HUES64 (cell line): ENCODE measurements at regions not wholly inside any gene's neighbourhood (a gene's known extent, or its start where the extent isn't known, plus 50 kb on each side); places are given as distances from the start of the nearest gene placed in this dataset.
"Not testable (repeated sequence)": the region's sequence is repeated elsewhere in the genome, so short reads cannot be mapped to it uniquely, and the experiment has no call there.

ENCODE experiments used
- H3K27ac ChIP-seq: 2 replicates; pipeline ENCODE4 v1.7.0; 2013; ENCODE audit warnings: low read depth, low read length, inconsistent platforms
- H3K27me3 ChIP-seq: 2 replicates; pipeline ENCODE4 v1.6.1; 2013; ENCODE audit warnings: mild to moderate bottlenecking, low read length; ENCODE audit not compliant: insufficient read depth
- H3K36me3 ChIP-seq: 2 replicates; pipeline ENCODE4 v1.6.1; 2013; ENCODE audit warnings: mild to moderate bottlenecking, low read length; ENCODE audit not compliant: insufficient read depth
- H3K4me1 ChIP-seq: 2 replicates; pipeline ENCODE4 v1.6.1; 2013; ENCODE audit warnings: mild to moderate bottlenecking, low read length, moderate library complexity; ENCODE audit not compliant: insufficient read depth
- H3K4me3 ChIP-seq: 2 replicates; pipeline ENCODE4 v1.5.1; 2013; ENCODE audit warnings: mild to moderate bottlenecking, low read length, moderate library complexity
- H3K9ac ChIP-seq: 2 replicates; pipeline ENCODE4 v1.6.1; 2013; ENCODE audit warnings: mild to moderate bottlenecking, low read depth, low read length
- H3K9me3 ChIP-seq: 2 replicates; pipeline ENCODE4 v1.6.1; 2013; ENCODE audit warnings: low read depth, low read length; ENCODE audit not compliant: insufficient read depth
- WGBS: fragments of 150-250, 120-280 bp; methylation state at CpG from one replicate; pipeline ENCODE4 v1.1.7; 2013; ENCODE audit warnings: missing lambda C conversion rate; 5-methylcytosine and 5-hydroxymethylcytosine counted together

DNA sequence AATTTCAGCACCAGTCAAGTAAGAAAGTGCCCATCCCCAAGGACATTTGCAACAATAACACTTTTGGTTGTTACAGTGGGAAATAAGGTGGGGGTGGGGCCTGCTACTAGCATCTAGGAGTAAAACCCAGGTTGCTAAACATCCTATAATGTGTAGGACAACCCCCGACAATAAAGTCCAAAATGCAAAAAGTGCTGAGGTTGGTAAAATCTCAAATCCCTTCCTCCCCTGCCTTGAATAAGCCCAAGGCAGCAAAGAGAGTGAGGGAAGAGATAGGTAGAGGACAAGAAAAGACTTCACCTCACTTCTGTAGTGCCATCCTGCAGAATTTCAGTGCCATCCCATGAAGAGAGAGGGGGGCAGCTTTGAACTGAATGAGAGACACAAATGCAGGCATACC lies 117.5 kb upstream of the NIPBL start:
- WGBS = 100% methylated on average over 1 of the region's 1 CpG
- Histone ChIP-seq H3K27me3 (no peaks in the 10 kb centered on the region), H3K4me3 (no peak overlapping the region), H3K36me3 (no peaks in the 10 kb centered on the region), H3K9ac (no peak overlapping the region), H3K27ac (no peak overlapping the region), H3K9me3 (no peaks in the 10 kb centered on the region), H3K4me1 (no peaks in the 10 kb centered on the region)

DNA sequence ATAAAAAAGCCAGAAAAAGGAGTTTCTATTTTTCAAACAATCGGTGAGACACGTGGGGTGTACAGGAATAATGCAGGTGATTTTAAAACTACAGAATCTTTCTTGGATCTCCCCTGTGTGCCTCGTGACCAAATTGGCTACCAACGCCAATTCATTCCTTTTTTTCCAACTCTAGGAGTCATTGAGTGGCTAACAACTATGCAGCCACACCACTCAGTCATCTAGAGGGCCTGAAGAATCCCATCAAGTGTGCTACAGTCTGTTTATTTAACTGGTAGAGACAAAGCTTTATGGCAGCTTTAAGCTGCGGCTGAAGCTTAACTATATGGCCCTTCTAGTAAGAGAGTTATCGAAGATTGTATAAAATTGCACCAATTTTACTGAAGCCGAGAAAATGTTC lies 113.1 kb upstream of the NIPBL start:
- H3K9ac ChIP-seq = no peak overlapping the region
- H3K27ac ChIP-seq = no peak overlapping the region
- WGBS = 87% methylated on average over 7 of the region's 7 CpGs

DNA sequence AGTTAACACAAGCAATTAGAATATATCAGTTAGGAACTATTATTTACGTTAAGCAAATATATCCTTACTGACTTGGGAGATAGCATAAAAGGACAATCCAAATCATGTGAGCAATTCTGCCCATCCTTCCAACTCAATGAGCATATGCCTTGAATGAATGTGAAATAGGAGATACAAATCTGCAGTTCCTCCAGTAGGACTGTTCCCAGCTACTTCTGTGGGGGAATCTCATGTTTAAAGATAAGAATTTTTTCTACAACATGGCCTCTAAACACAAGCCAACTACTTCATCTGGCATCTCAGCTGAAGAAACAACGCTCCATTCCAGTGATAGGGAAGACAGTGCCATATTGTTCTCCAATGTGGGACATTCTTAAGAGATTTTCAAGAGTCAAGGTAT lies 110.7 kb upstream of the NIPBL start:
- no peaks in the 10 kb centered on the region for H3K4me1 ChIP-seq
- H3K9ac ChIP-seq = no peak overlapping the region
- H3K4me3 ChIP-seq = no peak overlapping the region
- H3K27ac ChIP-seq = no peak overlapping the region
- H3K9me3 ChIP-seq = no peaks in the 10 kb centered on the region
- WGBS = 90% methylated on average over 2 of the region's 2 CpGs
- H3K27me3 ChIP-seq = no peaks in the 10 kb centered on the region
- H3K36me3 ChIP-seq = no peaks in the 10 kb centered on the region

More for the DNA sequence above, 113.1 kb upstream of the NIPBL start:
- no peaks in the 10 kb centered on the region for H3K27me3 ChIP-seq
- no peak overlapping the region for H3K4me3 ChIP-seq
- H3K9me3 ChIP-seq = no peaks in the 10 kb centered on the region
- H3K4me1 ChIP-seq = no peaks in the 10 kb centered on the region
- H3K36me3 ChIP-seq = no peaks in the 10 kb centered on the region

DNA sequence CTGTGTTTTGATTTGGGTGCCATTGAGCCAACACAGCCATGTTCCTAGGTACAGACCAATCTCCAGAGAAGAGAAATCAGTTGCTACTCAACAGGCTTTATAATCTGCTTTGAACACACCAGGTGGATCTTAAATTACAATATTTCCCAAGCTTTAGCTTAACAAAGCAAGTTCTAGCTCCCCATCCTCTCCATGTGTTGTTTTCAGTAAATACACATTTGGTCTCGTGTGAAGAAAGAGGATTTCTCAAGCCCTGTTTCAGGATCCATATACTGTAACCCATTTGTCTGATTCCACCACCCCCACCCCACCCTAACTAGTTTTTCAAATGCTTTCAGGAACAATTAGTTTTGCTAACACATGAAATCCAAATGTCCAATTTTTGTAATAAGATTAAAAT lies 109.6 kb upstream of the NIPBL start:
- Histone ChIP-seq H3K4me3 (no peak overlapping the region), H3K27ac (no peak overlapping the region), H3K4me1 (no peaks in the 10 kb centered on the region), H3K9me3 (no peaks in the 10 kb centered on the region), H3K9ac (no peak overlapping the region), H3K27me3 (no peaks in the 10 kb centered on the region), H3K36me3 (no peaks in the 10 kb centered on the region)
- 94% methylated on average over 1 of the region's 1 CpG for WGBS

DNA sequence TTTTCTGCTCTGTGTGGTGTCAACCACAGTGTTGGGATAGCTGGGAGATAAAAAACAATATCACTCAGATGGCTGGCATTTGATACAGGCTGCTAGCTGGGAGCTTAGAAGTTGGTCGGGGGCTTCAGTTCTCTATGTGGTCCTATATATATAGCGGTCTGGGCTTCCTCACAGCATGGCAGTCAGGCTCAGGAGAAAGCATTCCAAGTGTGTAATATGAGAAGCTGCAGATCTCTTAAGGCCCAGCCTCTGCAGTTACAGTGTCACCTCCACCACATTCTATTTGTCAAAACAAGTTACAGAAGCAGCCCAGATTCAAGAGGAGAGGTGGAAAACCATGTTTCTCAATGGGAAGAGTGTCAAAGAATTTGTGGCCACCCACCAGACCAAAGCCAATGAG lies 108.1 kb upstream of the NIPBL start:
- Histone ChIP-seq H3K27ac (no peak overlapping the region), H3K4me3 (no peak overlapping the region), H3K4me1 (no peaks in the 10 kb centered on the region), H3K9me3 (no peaks in the 10 kb centered on the region), H3K27me3 (no peaks in the 10 kb centered on the region), H3K9ac (no peak overlapping the region), H3K36me3 (no peaks in the 10 kb centered on the region)
- 91% methylated on average over 2 of the region's 2 CpGs for whole genome bisulfite sequencing

DNA sequence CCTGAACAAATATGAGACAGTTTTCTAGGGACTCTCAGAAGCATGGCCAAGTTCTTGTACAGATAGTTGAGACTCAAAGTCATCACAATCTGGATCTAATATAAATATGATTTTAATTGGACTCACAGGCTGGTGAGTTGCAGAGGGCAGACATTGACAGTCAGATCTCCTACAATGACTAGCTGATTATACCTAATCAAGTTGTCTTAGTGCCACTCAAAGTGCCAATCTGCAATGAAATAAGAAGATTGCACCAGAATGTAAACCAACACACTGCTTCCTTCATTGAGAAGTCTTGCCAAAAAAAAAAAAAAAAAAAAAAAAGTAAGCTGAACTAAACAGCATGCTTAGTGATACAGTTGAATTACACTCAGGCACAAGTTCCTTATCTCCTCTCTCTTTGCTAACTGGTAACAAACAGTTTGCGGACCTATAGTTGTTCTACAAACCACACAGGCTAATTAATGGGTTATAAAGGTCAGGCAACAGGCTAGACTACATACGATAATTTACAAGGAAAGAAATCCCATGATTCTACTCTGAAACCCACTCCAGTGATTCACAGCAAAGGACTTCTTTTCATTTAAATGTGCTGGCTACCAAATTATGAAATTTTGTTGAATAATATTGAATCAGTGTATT lies 107.3 kb upstream of the NIPBL start:
- H3K9me3 ChIP-seq = no peaks in the 10 kb centered on the region
- no peak overlapping the region for H3K4me3 ChIP-seq
- no peaks in the 10 kb centered on the region for H3K27me3 ChIP-seq
- 91% methylated on average over 2 of the region's 2 CpGs for WGBS
- H3K4me1 ChIP-seq = no peaks in the 10 kb centered on the region
- H3K9ac ChIP-seq = no peak overlapping the region
- H3K27ac ChIP-seq = no peak overlapping the region
- H3K36me3 ChIP-seq = no peaks in the 10 kb centered on the region

DNA sequence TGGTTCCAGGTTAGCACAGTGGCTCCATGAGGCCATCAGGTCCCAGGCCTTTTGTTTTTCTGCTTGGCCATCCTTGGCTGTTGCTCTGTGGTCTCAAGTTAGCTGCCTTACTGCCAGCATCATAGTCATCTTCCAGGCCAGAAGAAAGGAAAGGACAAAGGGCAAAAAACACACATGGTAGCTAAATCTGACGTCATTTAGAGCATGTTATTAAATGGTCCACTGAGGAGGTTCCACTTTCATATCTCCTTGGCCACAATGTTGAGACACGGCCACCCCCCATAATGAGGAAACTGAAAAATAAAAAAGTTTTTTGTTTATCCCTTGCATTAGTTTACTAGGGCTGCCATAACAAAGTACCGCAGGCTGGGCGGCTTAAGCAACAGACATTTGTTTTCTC lies 106.4 kb upstream of the NIPBL start:
- H3K9ac ChIP-seq = no peak overlapping the region
- 97% methylated on average over 3 of the region's 4 CpGs for WGBS
- H3K27me3 ChIP-seq = no peaks in the 10 kb centered on the region

DNA sequence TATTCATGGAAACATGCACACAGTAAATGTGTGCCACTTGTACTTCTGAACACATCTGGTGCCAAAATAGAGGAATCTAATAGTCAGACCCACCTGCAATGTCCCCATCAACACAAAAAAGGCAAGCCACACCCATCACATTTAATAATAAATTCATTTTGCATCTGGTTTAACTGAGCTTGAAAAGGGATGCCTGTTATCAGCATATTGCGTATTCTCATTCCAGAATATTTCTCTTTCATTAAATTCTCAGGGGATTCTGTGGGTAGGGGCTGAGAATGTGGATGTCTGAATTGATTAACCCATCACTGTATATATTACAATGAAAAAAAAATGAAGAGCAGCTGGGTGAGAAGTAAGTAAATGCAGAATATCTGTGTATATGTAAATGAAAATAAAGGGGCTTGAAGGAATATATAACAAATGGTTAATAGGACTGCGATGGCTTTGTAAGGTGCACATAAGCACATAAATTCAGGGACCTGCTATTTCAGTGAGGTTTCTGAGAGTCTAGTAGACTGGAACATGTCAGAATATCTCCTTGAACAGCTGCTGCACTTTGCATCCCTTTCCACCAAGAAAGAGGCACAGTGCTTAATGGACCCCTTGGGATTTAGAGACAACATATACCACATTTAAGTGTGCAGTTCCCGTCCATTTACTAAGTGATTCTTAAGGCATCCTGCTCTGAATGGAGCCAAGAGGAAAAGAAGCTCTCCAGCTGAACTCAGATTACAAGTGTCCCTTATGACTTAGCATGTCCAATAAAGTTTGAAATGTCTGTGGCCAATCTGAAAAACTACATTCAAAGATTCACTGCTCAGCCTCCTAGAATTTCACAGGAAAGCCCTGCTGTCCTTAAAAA lies 104.1 kb upstream of the NIPBL start:
- Histone ChIP-seq H3K4me3 (no peak overlapping the region), H3K9me3 (no peaks in the 10 kb centered on the region), H3K36me3 (no peaks in the 10 kb centered on the region), H3K27ac (no peak overlapping the region), H3K27me3 (no peaks in the 10 kb centered on the region), H3K4me1 (no peaks in the 10 kb centered on the region), H3K9ac (no peak overlapping the region)
- WGBS = 99% methylated on average over 2 of the region's 3 CpGs

More for the DNA sequence above, 106.4 kb upstream of the NIPBL start:
- Histone ChIP-seq H3K27ac (no peak overlapping the region), H3K4me3 (no peak overlapping the region), H3K36me3 (no peaks in the 10 kb centered on the region), H3K4me1 (no peaks in the 10 kb centered on the region), H3K9me3 (no peaks in the 10 kb centered on the region)

DNA sequence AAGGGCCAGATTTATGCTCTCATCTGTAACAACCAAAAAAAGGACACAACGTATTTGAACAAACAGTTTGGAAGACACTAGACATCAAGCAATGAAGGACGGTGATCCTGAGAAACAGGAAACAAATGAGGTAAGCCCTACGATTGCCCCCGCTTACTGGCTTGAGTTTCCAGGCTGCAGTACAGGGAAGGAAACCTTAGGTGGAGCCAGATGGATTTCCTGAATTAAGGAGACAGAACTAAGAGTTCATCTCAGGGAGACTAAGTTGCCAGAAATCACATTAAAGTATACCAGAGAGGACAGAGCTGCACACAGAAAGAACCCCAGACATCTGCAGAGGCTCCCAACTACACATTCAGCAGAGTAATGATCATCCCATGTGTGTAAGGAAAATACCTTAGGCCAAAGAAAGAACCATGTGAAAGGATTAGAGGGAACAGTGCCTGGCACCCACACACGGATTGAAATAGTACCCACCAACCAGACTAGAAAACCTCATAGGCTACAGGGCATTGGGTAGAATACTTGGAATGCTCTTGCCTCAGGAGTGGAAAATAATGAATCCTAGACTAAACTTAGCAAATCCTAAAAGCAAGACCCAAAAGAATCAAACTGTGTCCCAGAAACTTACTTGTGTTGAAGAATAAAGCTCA lies 99.3 kb upstream of the NIPBL start:
- Histone ChIP-seq H3K9ac (no peak overlapping the region), H3K27ac (no peak overlapping the region), H3K27me3 (no peaks in the 10 kb centered on the region), H3K36me3 (no peaks in the 10 kb centered on the region), H3K4me1 (no peaks in the 10 kb centered on the region), H3K9me3 (0 out of 2 replicates have a peak, but pooled peaks cover 4% of the 10 kb centered on the region), H3K4me3 (no peak overlapping the region)
- WGBS = 30% methylated on average over 4 of the region's 5 CpGs

DNA sequence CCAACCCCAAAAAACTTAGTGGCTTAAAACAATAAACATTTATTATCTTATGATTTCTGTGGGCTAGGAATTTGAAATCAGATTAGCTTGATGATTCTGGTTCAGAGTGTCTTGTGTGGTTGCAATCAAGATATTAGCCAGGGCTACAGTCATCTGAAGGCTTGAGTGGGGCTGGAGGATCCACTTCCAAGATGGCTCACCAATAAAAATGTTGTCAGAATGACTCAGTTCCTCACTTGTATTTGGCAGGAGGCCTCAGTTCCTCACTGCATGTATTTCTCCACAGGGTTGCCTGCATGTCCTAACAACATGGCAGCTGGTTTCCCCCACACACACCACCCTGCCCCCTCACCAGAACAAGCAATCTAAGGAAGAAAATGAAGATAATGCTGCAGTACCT lies 98.2 kb upstream of the NIPBL start:
- H3K9ac ChIP-seq = no peak overlapping the region
- no peaks in the 10 kb centered on the region for H3K27me3 ChIP-seq
- H3K9me3 ChIP-seq = 0 out of 2 replicates have a peak, but pooled peaks cover 4% of the 10 kb centered on the region
- H3K4me3 ChIP-seq = no peak overlapping the region
- no peaks in the 10 kb centered on the region for H3K4me1 ChIP-seq
- H3K36me3 ChIP-seq = no peaks in the 10 kb centered on the region
- H3K27ac ChIP-seq = no peak overlapping the region

DNA sequence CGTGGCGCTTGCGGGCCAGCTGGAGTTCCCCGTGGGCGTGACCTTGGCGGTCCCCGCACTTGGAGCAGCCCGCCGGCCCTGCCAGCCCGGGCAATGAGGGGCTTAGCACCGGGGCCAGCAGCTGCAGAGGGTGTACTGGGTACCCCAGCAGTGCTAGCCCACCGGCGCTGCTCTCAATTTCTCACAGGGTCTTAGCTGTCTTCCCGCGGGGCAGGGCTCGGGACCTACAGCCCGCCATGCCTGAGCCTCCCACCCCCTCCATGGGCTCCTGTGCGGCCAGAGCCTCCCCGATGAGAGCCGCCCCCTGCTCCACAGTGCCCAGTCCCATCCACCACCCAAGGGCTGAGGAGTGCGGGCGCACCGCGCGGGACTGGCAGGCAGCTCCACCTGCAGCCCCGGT lies 94.0 kb upstream of the NIPBL start:
- H3K4me3 ChIP-seq, H3K9ac ChIP-seq, H3K9me3 ChIP-seq, H3K36me3 ChIP-seq, H3K4me1 ChIP-seq, H3K27me3 ChIP-seq, H3K27ac ChIP-seq: not testable (repeated sequence)
- 94% methylated on average over 26 of the region's 26 CpGs for WGBS
